ENCODE measurements at regions not wholly inside any gene's neighbourhood (a gene's known extent, or its start where the extent isn't known, plus 50 kb on each side); places are given as distances from the start of the nearest gene placed in this dataset.
"Not testable (repeated sequence)": the region's sequence is repeated elsewhere in the genome, so short reads cannot be mapped to it uniquely, and the experiment has no call there.

DNA sequence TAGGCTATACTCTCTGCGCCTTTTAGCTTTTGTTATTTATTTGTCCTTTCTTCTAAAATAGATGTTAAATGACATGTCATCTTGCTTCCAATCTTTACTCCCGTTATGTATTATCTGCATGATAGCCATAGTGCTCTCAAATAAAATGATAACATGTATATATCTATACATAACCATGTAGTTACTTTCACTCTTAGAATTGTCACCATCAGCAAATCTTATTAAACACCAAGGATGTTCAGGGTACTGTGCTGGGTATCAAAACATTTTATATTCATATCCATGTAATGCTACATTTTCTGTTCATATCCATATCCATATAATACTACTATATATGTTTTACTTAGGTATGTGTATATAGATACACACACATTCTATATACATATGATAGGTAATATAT lies 176.4 kb upstream of the CHST9 start:
- no peak for DNase-seq

- DNase-seq, result no peak
Observed at GRCh38 chr18:27355308-27355707, 170.2 kb upstream of the CHST9 start.

DNA sequence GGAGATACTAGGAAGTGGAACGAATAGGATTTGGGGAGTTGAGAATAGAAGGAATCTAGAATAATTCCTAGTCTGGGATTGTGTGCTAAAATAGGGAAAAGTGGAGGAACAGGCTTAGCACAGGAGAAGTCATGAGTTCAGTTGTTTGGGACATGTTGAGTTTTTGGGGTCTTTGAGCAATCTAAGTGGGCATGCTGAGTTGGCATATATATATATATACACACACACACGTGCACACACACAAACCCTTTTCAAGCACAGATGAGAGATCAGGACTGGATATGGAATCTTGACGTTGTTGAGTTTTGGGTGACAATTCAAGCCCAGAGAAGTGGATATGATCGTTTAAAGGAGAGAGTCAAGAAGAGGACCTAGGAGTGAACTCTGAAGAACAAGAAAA lies 168.2 kb upstream of the CHST9 start:
- no peak for DNase-seq

DNA sequence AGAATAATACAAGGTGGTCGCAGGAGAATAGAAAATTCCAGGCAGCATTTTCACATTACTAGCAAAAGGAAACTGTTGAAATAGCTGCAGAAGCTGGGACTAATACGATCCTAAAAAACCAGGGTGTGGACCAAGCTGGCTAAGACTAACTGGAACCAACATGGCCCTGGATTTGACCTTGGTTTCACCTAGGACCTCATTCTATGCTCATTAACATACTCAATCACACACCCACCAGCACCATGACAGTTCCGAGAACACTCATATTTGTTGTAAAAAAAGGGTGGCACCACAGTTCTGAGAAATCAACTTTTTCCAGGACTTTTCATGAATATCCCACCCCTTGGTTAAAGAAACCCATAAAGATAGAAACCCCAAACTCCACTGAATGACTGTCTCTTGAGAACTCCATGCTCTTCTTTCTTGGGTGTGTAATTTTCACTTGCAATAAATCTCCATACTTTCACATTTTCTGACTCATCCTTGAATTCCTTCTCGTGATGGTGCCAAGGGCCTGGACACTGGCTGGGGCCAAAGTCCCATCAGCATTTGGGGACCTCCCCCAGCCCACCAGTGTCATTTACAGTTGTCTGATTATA lies 164.3 kb upstream of the CHST9 start:
- DNase-seq, result no peak

GRCh38 chr18:27331606-27332005 lies 146.5 kb upstream of the CHST9 start:
- DNase-seq, result no peak

- no peak for DNase-seq
Observed at GRCh38 chr18:27314996-27315395, 129.9 kb upstream of the CHST9 start.

DNA sequence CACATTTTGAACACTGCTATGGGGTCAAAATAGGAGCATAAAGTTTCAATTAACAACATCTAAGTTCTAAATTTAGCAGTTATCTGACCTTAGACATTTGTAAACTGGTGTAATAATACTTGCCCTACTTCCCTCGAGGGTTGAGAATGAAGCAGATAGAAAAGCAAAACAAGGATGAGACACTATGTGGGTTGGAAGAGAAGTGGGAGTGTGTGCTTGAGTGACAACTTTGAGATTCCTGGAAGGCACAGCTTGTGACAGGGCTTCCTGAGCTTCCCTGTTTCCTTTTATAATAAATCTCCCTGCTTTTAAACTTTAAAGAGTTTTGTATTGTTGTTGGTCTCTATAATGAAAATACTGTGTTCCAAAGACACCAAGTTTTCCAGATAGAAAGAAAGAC lies 128.6 kb upstream of the CHST9 start:
- DNase-seq, result no peak

DNA sequence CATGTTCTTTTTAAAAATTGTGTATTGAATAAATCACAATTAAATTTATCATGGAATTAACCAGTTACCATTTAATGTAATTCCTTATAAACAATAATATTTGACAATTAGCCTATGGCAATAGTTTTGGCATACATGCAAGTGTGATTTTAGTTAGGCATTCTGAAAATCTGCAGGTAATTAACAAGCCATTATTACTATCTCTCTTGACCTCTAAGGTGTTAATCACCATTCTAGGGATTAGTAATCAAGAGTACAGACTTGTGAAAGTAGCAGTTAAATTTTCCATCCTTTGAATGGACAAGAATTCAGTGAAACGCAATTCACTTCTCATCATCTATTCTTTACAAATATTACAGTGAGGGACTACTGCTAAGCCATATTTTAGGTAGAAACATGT lies 127.7 kb upstream of the CHST9 start:
- DNase-seq, result no peak

- no peak for DNase-seq
Observed at GRCh38 chr18:27312153-27312552, 127.0 kb upstream of the CHST9 start.

GRCh38 chr18:27311114-27311513 lies 126.0 kb upstream of the CHST9 start:
- no peak for DNase-seq

- no peak for DNase-seq
Observed at GRCh38 chr18:27301615-27302378, 116.7 kb upstream of the CHST9 start.

- DNase-seq, result no peak
Observed at GRCh38 chr18:27298214-27298804, 113.2 kb upstream of the CHST9 start.

- DNase-seq, result not testable (repeated sequence)
Observed at GRCh38 chr18:27285973-27286562, 101.0 kb upstream of the CHST9 start.

- DNase-seq, result no peak
Observed at GRCh38 chr18:27278131-27278530, 93.0 kb upstream of the CHST9 start.

GRCh38 chr18:27277554-27277953 lies 92.4 kb upstream of the CHST9 start:
- no peak for DNase-seq

DNA sequence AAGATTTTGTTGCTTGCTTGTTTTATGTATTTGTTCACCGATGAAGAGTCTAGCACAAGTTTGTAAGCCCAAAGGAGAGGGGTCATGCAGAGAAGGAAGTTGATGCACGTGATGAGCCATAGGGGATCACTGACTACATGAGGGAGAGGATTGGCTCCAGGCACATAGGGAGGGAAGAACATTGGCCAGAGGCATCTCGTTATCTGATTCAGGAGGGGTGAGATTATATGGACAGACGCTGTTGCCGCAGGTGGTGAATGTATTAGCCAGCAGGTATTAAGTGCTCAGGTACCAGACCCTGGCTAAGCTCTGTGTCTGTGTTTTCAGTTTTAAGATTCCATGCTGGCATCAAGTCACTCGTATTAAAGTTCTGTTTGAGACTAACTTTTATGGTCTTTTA lies 91.8 kb upstream of the CHST9 start:
- no peak for DNase-seq

GRCh38 chr18:27276479-27276878 lies 91.4 kb upstream of the CHST9 start:
- no peak for DNase-seq

DNA sequence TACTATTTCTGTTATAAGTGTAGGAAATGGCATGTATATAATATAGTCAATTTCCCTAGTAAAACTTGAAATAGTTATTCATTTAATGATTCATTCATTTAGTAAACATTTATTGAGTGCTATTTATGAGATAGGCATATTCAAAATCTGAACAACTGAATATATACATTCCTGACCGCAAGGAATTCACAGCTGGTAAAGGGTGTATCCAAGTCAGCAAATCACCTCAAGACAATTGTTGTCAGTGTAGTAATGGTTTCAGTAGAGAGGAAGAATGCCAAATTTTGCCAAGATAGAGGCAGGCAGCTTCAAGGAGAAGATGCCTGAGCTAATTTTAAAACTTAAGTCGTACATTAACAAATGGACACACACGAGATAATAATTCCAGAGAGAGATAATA lies 89.8 kb upstream of the CHST9 start:
- no peak for DNase-seq

DNA sequence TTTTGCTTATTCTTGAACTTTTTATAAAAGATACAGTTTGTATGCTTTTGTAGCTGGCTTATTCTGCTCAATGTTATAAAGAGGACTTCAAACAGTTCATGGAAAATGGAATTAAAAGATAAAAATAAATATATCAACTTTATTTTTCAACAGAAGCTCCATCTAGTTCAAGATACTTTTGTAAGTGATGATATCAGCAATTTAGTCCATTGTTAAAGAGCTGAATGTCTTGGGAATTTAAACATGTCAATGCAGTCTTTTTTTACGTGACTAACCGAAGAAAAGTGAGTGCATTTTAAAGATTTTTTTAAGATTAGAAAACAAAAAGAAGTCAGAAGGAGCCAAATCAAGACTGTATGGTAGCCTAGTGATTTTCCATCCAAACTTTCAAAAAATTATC lies 85.4 kb upstream of the CHST9 start:
- DNase-seq, result no peak

DNA sequence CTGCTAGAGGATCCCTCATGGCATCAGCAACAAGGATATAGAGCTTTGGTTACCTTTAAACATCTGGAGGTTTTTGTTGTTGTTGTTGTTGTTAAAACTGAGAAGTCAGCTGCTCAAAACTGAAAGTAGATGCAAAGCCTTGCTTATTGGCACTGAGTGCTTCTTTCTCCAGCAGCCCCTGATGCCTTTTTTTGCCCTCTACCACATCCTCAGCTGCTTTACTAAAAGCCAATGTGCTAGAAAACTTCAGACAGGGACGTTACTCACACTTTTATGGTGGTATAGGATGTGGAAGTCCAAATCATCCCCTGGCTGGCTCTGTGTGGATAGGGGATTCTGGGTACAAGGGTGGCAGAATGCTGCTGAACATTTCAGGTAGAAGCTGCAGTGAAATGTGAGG lies 78.3 kb upstream of the CHST9 start:
- no peak for DNase-seq

DNA sequence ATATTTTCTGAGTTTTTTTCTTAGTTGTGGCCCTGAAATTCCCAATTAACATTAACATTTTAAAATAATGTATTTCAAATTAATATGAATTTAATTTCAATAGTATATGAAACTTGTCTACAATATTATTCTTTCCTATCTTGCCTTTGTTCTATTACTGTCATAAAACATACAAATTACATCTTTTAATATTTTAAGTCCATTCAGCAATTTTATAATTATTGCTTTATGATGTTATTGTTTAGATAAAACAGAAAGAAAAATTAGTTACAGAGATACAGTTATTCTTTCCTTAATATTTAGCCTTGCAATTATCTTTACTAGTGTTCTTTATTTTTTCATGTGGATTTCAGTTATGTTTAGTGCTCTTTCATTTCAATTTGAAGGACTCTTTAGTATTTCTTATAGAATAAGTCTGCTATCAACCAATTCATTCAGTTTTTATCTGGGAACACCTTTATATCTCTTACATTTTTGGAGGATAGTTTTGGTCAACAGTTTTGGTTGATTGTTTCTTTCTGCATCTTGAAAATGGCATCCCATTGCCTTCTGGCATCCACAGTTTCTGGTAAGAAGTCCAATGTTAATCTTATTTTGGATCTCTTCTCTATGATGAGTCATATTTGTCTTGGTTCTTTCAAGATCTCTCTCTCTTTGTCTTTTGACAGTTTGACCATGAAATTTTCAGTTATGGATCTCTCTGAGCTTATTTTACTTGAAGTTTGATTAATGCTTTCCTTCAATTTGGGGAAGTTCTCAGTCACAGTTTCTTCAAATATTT lies 76.9 kb upstream of the CHST9 start:
- DNase-seq, result no peak

GRCh38 chr18:27253571-27253970 lies 68.5 kb upstream of the CHST9 start:
- DNase-seq, result no peak

GRCh38 chr18:27250471-27250870 lies 65.4 kb upstream of the CHST9 start:
- DNase-seq, result no peak
